ENCODE measurements at regions not wholly inside any gene's neighbourhood (a gene's known extent, or its start where the extent isn't known, plus 50 kb on each side); places are given as distances from the start of the nearest gene placed in this dataset.
A peak's percentile ranks its signal among the peaks of the same experiment; 100 is the strongest.

DNA sequence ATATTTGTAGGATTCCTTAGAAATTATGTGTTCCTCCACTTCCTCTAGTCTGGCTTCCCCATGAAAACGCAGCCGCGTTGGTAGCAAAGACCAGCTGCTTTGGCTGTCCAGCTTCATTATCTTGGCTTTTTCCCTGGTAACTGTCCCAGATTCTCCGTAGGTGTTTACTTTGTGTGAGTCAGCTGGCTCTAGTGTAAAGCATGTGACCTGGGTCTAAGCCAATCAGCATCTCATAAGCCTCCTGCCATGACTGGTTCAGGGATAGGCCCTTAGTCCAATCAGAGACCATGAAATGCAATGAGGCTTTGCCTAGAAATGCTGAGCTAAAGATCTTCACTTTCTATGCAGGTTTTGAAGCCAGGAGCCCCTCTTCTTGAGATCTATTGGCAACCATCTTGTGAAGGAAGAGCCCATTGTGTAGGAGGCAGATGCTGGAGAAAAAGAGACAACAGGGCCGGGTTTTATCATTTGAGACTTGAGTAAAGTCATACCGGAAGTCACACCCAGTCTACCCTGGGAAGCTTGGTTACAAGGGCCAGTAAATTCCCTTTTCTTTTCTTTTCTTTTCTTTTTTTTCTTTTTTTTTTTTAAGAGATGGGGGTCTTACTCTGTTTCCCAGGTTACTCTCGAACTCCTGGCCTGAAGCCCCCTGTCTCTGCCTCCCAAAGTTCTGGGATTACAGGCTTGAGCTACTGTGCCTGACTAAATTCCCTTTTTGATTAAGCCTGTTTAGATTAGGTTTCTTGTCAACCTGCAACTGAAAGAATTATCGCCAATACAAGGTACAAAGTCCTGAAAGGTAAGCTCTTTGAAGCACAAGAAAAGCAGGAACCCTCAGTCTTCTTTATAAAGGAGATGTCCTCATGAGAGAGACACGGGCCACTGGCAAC, 256.5 kb upstream of the RREB1 start:
- Histone ChIP-seq H3K4me3 (ENCODE audit: low read depth, low read length) (no peak overlapping the region), H3K9me3 (ENCODE audit: control insufficient read depth, insufficient read depth, low read length) (peaks cover 4% of the 10 kb centered on the region), H3K27me3 (ENCODE audit: control insufficient read depth, insufficient read depth, low read length) (no peaks in the 10 kb centered on the region), H3K27ac (ENCODE audit: low read depth, low read length) (peak overlapping the region; percentile 3)
- ChIA-PET POLR2A (interaction anchor here (1.0 kb wide), 1 partner anchor 121 kb away, joined by 3 read pairs; no protein-coding TSS in a partner anchor), CTCF (interaction anchor here (1.0 kb wide), 1 partner anchor 174 kb away, joined by 3 read pairs; no protein-coding TSS in a partner anchor)
- TF ChIP-seq, protein P1, sequence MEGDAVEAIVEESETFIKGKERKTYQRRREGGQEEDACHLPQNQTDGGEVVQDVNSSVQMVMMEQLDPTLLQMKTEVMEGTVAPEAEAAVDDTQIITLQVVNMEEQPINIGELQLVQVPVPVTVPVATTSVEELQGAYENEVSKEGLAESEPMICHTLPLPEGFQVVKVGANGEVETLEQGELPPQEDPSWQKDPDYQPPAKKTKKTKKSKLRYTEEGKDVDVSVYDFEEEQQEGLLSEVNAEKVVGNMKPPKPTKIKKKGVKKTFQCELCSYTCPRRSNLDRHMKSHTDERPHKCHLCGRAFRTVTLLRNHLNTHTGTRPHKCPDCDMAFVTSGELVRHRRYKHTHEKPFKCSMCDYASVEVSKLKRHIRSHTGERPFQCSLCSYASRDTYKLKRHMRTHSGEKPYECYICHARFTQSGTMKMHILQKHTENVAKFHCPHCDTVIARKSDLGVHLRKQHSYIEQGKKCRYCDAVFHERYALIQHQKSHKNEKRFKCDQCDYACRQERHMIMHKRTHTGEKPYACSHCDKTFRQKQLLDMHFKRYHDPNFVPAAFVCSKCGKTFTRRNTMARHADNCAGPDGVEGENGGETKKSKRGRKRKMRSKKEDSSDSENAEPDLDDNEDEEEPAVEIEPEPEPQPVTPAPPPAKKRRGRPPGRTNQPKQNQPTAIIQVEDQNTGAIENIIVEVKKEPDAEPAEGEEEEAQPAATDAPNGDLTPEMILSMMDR (IDR thresholded peaks at IDR 0.05; ENCODE audit: low read depth, low read length) = no peak
- DNase-seq (ENCODE audit: low read depth, low spot score) = peak; percentile 72

DNA sequence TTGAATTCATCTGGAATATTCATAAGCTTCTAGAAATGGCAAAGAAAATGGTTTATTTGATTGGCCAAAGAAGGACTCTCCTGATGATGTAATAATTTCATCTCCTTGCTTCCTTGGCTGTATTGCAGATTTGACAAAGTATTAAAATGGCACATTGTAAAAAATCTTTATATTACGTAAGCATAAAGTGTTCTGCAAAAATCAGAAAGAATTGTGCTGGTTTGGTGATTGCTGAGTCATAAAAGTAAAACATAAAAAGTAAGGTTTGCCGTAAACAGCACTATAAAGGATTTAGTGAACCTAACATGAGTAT, 255.9 kb upstream of the RREB1 start:
- Histone ChIP-seq H3K9me3 (ENCODE audit: control insufficient read depth, insufficient read depth, low read length) (peaks cover 4% of the 10 kb centered on the region), H3K4me3 (ENCODE audit: low read depth, low read length) (no peak overlapping the region), H3K27me3 (ENCODE audit: control insufficient read depth, insufficient read depth, low read length) (no peaks in the 10 kb centered on the region), H3K27ac (ENCODE audit: low read depth, low read length) (no peak overlapping the region)
- TF ChIP-seq, protein P1 (IDR thresholded peaks at IDR 0.05; ENCODE audit: low read depth, low read length) = no peak
- no peak for DNase-seq (ENCODE audit: low read depth, low spot score)
- POLR2A ChIA-PET = no interaction called here
- CTCF ChIA-PET = interaction anchor here (1.0 kb wide), 2 partner anchors 10 to 175 kb away, joined by 3 to 6 read pairs; no protein-coding TSS in a partner anchor

DNA sequence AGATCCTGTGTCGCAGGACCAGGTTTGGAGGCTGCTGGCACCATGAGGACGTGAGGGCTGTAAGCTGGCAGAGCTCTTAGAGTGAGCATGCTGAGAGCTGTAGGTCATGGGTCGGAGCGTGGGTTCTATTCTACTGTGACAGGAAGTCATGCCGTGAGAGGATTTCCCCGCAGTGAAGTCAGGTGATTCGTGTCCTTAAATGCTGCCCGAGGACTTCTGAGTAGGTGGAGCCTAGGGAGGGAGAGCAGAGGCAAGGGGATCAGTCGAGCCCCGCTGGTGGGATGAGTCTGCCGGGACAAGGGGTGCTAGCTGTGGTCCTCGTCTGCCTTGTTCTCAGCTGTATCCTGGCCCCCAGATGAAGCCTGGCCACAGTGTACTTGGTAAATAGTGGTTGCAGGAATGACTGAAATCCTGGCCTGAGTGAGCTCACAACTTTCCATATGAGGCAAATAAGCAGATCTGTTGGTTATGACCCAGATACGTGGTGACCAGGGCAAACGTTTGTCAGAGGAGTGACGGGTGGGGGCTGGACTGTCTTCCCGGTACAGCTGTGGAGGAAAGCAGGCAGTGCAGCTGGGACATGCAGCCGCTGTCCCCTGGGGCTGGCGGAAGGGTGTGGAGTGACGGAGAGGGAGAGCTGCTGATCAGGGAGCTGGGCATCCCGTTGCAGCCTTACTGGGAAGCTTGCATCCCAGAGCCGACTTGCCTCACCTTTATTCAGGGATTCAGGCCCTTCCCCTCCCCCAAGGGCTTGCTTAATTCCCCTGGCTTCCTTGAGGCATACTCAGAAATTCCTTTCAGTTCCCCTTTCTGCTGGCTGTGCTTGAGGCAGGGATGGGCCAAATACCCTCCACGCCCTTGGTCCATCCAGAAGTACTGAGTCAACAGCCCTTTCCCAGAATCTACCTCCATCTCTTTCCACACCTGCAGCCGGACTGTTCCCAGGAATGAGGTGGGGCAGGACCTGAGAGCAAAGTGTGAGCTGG, 250.9 kb upstream of the RREB1 start:
- TF ChIP-seq, protein P1 (IDR thresholded peaks at IDR 0.05; ENCODE audit: low read depth, low read length) = no peak
- Histone ChIP-seq H3K4me3 (ENCODE audit: low read depth, low read length) (no peak overlapping the region), H3K27me3 (ENCODE audit: control insufficient read depth, insufficient read depth, low read length) (no peaks in the 10 kb centered on the region), H3K9me3 (ENCODE audit: control insufficient read depth, insufficient read depth, low read length) (no peaks in the 10 kb centered on the region), H3K27ac (ENCODE audit: low read depth, low read length) (no peak overlapping the region)
- POLR2A ChIA-PET = no interaction called here
- DNase-seq (ENCODE audit: low read depth, low spot score) = no peak
- CTCF ChIA-PET = no interaction called here

DNA sequence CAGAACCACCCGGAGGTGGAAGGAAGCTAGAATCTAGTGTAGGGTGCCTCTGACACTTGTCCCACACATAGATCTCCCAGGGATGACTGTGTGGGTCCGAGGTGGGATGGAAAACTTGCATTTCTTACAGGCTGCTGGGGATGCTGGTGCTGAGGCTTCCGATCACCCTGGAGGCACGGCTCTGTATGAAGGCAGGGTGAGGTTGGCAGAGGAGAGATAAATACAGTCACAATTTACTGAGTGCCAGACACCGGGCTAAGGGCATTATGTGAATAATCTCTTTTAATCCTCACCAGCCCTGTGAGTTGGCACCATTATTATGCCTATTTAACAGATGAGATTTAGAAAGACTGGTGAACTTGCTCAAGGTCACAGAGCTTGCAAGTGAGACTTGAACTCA, 250.2 kb upstream of the RREB1 start:
- no peak for DNase-seq (ENCODE audit: low read depth, low spot score)
- CTCF ChIA-PET = no interaction called here
- POLR2A ChIA-PET = no interaction called here
- no peak overlapping the region for H3K4me3 ChIP-seq (ENCODE audit: low read depth, low read length)
- TF ChIP-seq, protein P1 (IDR thresholded peaks at IDR 0.05; ENCODE audit: low read depth, low read length) = no peak
- H3K27ac ChIP-seq (ENCODE audit: low read depth, low read length) = no peak overlapping the region
- no peaks in the 10 kb centered on the region for H3K27me3 ChIP-seq (ENCODE audit: control insufficient read depth, insufficient read depth, low read length)
- H3K9me3 ChIP-seq (ENCODE audit: control insufficient read depth, insufficient read depth, low read length) = no peaks in the 10 kb centered on the region
